GM12875 (cell line): ENCODE measurements at regions not wholly inside any gene's neighbourhood (a gene's known extent, or its start where the extent isn't known, plus 50 kb on each side); places are given as distances from the start of the nearest gene placed in this dataset.

Experiments
- H3K4me3 ChIP-seq: one replicate; pipeline ENCODE4 v1.5.1; 2011; ENCODE audit warnings: low read depth, low read length, control low read depth
- TF ChIP-seq, protein P1 (sequence below): IDR thresholded peaks from 2 replicates; pipeline ENCODE4 v1.5.1; 2011; ENCODE audit warnings: low read depth, mild to moderate bottlenecking, control low read depth, inconsistent platforms, low read length, moderate library complexity, borderline replicate concordance; ENCODE audit not compliant: insufficient read depth

DNA sequence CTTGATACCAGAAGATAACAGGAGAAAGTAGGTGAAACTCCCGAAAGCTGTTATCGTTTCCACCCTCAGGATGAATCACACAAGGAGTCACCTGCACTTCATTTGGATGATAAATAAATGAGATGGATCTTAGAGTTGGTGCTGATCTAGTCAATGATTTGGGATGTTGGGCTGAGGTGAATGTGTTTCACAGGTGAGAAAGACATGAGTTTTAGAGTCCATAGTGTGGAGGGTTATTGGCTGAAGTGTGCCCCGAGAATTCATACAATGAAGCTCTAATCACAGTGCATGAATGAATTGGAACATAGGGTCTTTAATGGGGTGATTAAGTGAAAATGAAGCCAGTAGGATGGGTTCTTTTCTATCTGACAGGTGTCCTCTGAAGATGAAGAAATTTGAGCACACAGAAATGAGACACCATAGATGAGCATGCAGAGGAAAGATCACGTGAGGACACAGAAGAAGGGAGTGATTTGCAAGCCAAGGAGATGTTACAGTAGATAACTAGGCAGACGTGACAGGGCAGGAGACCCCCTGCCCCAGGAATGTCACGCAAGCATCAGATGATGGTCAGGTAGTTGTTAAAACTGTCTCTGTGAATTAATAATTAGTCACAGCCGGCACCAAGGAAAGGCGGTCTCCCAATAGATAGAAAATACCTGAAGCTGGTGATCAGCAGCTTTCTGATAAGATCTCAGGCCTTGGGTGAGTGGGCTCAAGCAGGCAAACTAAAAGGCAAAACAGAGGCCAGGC is 60.3 kb upstream of the IGLL5 start:
- TF ChIP-seq, protein P1, sequence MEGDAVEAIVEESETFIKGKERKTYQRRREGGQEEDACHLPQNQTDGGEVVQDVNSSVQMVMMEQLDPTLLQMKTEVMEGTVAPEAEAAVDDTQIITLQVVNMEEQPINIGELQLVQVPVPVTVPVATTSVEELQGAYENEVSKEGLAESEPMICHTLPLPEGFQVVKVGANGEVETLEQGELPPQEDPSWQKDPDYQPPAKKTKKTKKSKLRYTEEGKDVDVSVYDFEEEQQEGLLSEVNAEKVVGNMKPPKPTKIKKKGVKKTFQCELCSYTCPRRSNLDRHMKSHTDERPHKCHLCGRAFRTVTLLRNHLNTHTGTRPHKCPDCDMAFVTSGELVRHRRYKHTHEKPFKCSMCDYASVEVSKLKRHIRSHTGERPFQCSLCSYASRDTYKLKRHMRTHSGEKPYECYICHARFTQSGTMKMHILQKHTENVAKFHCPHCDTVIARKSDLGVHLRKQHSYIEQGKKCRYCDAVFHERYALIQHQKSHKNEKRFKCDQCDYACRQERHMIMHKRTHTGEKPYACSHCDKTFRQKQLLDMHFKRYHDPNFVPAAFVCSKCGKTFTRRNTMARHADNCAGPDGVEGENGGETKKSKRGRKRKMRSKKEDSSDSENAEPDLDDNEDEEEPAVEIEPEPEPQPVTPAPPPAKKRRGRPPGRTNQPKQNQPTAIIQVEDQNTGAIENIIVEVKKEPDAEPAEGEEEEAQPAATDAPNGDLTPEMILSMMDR: no peak
- H3K4me3 ChIP-seq: no peak overlapping the region

- TF ChIP-seq, protein P1: no peak
- no peak overlapping the region for H3K4me3 ChIP-seq
Observed at GRCh38 chr22:22830193-22830592, 57.4 kb upstream of the IGLL5 start.

GRCh38 chr22:22830957-22831688 is 56.5 kb upstream of the IGLL5 start:
- no peak overlapping the region for H3K4me3 ChIP-seq
- TF ChIP-seq, protein P1: no peak

GRCh38 chr22:22833059-22833458 is 54.6 kb upstream of the IGLL5 start:
- TF ChIP-seq, protein P1: no peak
- no peak overlapping the region for H3K4me3 ChIP-seq

GRCh38 chr22:22833488-22833887 is 54.1 kb upstream of the IGLL5 start:
- TF ChIP-seq, protein P1: no peak
- H3K4me3 ChIP-seq: no peak overlapping the region

DNA sequence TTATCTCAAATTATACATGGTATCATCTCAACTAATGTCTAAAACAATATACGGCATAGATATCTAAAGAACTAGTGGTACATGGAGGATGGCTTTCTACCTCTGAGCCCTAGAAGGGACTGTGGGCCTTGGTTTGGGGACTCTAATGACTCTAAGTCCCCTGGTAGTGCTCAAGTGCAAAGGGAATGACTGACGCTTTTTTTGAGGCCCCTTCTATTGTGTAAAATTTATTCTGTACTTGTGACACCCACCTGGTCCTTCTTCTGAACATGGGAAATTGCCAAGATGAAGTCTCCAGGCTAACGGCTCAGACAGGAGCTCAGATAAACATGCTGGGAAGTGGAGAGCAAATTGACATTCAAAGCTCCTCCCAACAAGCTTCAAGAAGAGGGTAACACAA is 53.4 kb upstream of the IGLL5 start:
- TF ChIP-seq, protein P1: no peak
- no peak overlapping the region for H3K4me3 ChIP-seq

- TF ChIP-seq, protein P1: no peak
- no peak overlapping the region for H3K4me3 ChIP-seq
Observed at GRCh38 chr22:22834783-22835182, 52.8 kb upstream of the IGLL5 start.
